ENCODE measurements at regions not wholly inside any gene's neighbourhood (a gene's known extent, or its start where the extent isn't known, plus 50 kb on each side); places are given as distances from the start of the nearest gene placed in this dataset.

DNA sequence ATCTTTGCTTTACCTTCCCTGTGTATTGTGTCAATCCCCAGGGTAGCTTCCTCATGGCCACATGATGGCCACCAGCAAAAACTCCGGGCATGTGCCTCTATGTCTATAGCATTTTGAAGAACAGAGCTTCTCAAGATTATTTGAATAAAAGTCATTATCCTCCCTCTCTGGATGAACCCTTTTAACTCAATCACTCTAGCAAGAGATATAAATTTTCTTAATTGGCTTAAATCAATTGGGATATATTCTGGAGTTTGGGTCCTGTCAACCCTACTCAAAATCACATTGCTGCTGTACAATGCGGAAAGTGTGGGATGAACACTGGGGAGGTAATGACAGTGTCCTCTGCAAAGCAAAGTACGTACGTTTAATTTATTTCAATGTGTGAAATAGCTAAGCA is 370.6 kb upstream of the LRRC3B start:
- Histone ChIP-seq H3K9ac (ENCODE audit: control insufficient read depth, extremely low read depth, insufficient read depth, low read length) (no peak overlapping the region), H3K79me2 (ENCODE audit: control insufficient read depth, insufficient read depth, low read length) (no peaks in the 10 kb centered on the region), H3K27ac (ENCODE audit: control insufficient read depth, insufficient read depth, low read length) (no peak overlapping the region), H3K4me3 (ENCODE audit: control insufficient read depth in 2 of 3, extremely low read depth in 1 of 3, insufficient read depth in 2 of 3, low read depth in 1 of 3, low read length in 3 of 3) (no peak overlapping the region), H2AFZ (ENCODE audit: control insufficient read depth, low read length) (no peak overlapping the region), H3K4me2 (ENCODE audit: control insufficient read depth, extremely low read depth, insufficient read depth, low read depth, low read length) (no peak overlapping the region), H4K20me1 (ENCODE audit: control insufficient read depth, extremely low read depth, insufficient read depth, low read length) (no peaks in the 10 kb centered on the region), H3K9me1 (ENCODE audit: control insufficient read depth, extremely low read depth, insufficient read depth, low read length) (no peaks in the 10 kb centered on the region), H3K9me3 (ENCODE audit: control insufficient read depth, low read depth, low read length) (no peaks in the 10 kb centered on the region), H3K36me3 (ENCODE audit: control insufficient read depth in 2 of 2, extremely low read depth in 1 of 2, insufficient read depth in 2 of 2, low read length in 2 of 2) (no peaks in the 10 kb centered on the region), H3K4me1 (ENCODE audit: control insufficient read depth, extremely low read depth, insufficient read depth, low read length) (no peaks in the 10 kb centered on the region), H3K27me3 (ENCODE audit: control insufficient read depth, extremely low read depth, insufficient read depth, low read length) (no peaks in the 10 kb centered on the region)
- DNase-seq (ENCODE audit: low read depth, low spot score) (no peak), FAIRE-seq (no peak)
- dilution Hi-C loops (cut with MboI; ENCODE audit: extremely low pct_ligation_motif_present, low sequenced_read_pairs), result no loop called here
- TF ChIP-seq, protein P1, sequence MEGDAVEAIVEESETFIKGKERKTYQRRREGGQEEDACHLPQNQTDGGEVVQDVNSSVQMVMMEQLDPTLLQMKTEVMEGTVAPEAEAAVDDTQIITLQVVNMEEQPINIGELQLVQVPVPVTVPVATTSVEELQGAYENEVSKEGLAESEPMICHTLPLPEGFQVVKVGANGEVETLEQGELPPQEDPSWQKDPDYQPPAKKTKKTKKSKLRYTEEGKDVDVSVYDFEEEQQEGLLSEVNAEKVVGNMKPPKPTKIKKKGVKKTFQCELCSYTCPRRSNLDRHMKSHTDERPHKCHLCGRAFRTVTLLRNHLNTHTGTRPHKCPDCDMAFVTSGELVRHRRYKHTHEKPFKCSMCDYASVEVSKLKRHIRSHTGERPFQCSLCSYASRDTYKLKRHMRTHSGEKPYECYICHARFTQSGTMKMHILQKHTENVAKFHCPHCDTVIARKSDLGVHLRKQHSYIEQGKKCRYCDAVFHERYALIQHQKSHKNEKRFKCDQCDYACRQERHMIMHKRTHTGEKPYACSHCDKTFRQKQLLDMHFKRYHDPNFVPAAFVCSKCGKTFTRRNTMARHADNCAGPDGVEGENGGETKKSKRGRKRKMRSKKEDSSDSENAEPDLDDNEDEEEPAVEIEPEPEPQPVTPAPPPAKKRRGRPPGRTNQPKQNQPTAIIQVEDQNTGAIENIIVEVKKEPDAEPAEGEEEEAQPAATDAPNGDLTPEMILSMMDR (optimal IDR thresholded peaks at IDR 0.05 in 1 of 3, IDR thresholded peaks at IDR 0.05 in 1 of 3, conservative IDR thresholded peaks at IDR 0.05 in 1 of 3; ENCODE audit: extremely low read depth in 1 of 3, insufficient read depth in 2 of 3, low read length in 3 of 3), result no peak
- TF ChIP-seq EZH2 (IDR thresholded peaks at IDR 0.05; ENCODE audit: low read length), result no peak

DNA sequence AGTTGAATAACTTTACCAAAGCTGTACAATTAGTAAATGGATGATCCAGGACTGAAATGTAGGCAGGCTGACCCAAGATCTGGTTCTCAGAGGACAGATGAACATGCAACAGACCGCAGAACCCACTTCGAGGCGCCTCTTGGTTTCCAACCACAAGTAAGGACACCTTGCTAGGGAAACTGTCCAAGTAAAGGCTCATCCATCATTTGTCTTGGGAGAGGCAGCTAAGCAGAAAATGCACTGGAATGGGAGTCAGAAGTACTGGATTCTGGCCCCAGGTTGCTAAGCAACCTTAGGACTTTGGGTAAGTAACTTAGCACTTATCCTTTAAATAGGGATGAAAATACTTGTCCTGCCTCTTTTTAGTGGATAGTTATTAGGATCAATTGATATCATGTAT is 366.3 kb upstream of the LRRC3B start:
- no peak overlapping the region for H3K4me3 ChIP-seq (ENCODE audit: control insufficient read depth in 2 of 3, extremely low read depth in 1 of 3, insufficient read depth in 2 of 3, low read depth in 1 of 3, low read length in 3 of 3)
- no peaks in the 10 kb centered on the region for H3K4me1 ChIP-seq (ENCODE audit: control insufficient read depth, extremely low read depth, insufficient read depth, low read length)
- H3K9ac ChIP-seq (ENCODE audit: control insufficient read depth, extremely low read depth, insufficient read depth, low read length), result no peak overlapping the region
- no peaks in the 10 kb centered on the region for H4K20me1 ChIP-seq (ENCODE audit: control insufficient read depth, extremely low read depth, insufficient read depth, low read length)
- no peaks in the 10 kb centered on the region for H3K9me1 ChIP-seq (ENCODE audit: control insufficient read depth, extremely low read depth, insufficient read depth, low read length)
- no peak overlapping the region for H2AFZ ChIP-seq (ENCODE audit: control insufficient read depth, low read length)
- no peak overlapping the region for H3K4me2 ChIP-seq (ENCODE audit: control insufficient read depth, extremely low read depth, insufficient read depth, low read depth, low read length)
- FAIRE-seq, result no peak
- H3K36me3 ChIP-seq (ENCODE audit: control insufficient read depth in 2 of 2, extremely low read depth in 1 of 2, insufficient read depth in 2 of 2, low read length in 2 of 2), result no peaks in the 10 kb centered on the region
- dilution Hi-C loops (cut with MboI; ENCODE audit: extremely low pct_ligation_motif_present, low sequenced_read_pairs), result no loop called here
- H3K27me3 ChIP-seq (ENCODE audit: control insufficient read depth, extremely low read depth, insufficient read depth, low read length), result no peaks in the 10 kb centered on the region
- no peak overlapping the region for H3K27ac ChIP-seq (ENCODE audit: control insufficient read depth, insufficient read depth, low read length)
- TF ChIP-seq, protein P1 (optimal IDR thresholded peaks at IDR 0.05 in 1 of 3, IDR thresholded peaks at IDR 0.05 in 1 of 3, conservative IDR thresholded peaks at IDR 0.05 in 1 of 3; ENCODE audit: extremely low read depth in 1 of 3, insufficient read depth in 2 of 3, low read length in 3 of 3), result no peak
- TF ChIP-seq EZH2 (IDR thresholded peaks at IDR 0.05; ENCODE audit: low read length), result no peak
- DNase-seq (ENCODE audit: low read depth, low spot score), result no peak
- no peaks in the 10 kb centered on the region for H3K9me3 ChIP-seq (ENCODE audit: control insufficient read depth, low read depth, low read length)
- no peaks in the 10 kb centered on the region for H3K79me2 ChIP-seq (ENCODE audit: control insufficient read depth, insufficient read depth, low read length)

All from keratinocyte (primary cell).